C4-2B (cell line): ENCODE measurements at regions not wholly inside any gene's neighbourhood (a gene's known extent, or its start where the extent isn't known, plus 50 kb on each side); places are given as distances from the start of the nearest gene placed in this dataset.

ENCODE experiments used
- H3K27ac ChIP-seq: fragments of 450-650 bp; 2 replicates; pipeline ENCODE4 v1.5.1; 2017
- ZFX ChIP-seq: fragments of 450-650 bp; IDR thresholded peaks from 2 replicates; pipeline ENCODE4 v1.6.1; 2017
- TF ChIP-seq, protein P1 (sequence below): fragments of 450-650 bp; conservative IDR thresholded peaks from 2 replicates; pipeline ENCODE4 v1.5.1; 2017; ENCODE audit warnings: mild to moderate bottlenecking

DNA sequence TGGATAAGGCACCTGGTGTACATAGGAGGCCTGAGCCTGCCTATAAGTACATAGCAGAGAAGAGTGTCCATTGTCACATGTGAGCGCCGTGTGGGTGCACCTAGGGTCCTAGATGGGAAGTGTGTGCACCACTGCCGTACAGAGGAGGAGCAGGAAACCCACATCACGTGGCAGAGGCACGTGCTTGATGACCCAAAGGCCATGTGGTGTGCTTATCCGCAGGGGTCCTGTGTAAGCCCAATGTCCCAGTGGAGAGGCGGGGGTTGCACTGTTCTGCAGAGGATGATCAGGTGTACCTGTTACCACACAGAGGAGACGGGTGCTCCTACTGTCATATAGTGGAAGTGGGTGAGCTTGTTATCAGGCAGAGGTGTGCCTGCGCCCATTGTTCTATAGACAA is 354.1 kb upstream of the IRX2 start:
- TF ChIP-seq ZFX = no peak
- TF ChIP-seq, protein P1, sequence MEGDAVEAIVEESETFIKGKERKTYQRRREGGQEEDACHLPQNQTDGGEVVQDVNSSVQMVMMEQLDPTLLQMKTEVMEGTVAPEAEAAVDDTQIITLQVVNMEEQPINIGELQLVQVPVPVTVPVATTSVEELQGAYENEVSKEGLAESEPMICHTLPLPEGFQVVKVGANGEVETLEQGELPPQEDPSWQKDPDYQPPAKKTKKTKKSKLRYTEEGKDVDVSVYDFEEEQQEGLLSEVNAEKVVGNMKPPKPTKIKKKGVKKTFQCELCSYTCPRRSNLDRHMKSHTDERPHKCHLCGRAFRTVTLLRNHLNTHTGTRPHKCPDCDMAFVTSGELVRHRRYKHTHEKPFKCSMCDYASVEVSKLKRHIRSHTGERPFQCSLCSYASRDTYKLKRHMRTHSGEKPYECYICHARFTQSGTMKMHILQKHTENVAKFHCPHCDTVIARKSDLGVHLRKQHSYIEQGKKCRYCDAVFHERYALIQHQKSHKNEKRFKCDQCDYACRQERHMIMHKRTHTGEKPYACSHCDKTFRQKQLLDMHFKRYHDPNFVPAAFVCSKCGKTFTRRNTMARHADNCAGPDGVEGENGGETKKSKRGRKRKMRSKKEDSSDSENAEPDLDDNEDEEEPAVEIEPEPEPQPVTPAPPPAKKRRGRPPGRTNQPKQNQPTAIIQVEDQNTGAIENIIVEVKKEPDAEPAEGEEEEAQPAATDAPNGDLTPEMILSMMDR = no peak

DNA sequence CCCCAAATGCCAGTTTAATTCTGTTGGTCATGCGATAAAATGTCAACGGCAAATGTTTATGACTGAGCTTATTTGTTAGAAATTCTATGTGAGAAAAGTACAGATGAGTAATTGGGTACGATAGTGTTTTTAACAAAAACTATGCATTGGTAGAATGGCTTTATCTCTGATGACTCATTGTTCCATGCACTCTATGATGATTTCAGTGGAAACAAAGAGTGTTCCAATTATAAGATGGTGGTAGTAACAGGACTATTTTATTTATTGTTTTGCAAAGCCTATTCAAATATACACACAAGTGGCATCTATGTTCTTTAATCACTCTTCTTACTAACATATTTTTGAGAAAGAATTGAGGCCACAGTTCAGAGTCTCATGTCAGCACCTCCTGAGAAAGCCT is 353.7 kb upstream of the IRX2 start:
- TF ChIP-seq, protein P1 = no peak
- TF ChIP-seq ZFX = no peak
- no peak overlapping the region for H3K27ac ChIP-seq

More for the DNA sequence above, 354.1 kb upstream of the IRX2 start:
- H3K27ac ChIP-seq = no peak overlapping the region

DNA sequence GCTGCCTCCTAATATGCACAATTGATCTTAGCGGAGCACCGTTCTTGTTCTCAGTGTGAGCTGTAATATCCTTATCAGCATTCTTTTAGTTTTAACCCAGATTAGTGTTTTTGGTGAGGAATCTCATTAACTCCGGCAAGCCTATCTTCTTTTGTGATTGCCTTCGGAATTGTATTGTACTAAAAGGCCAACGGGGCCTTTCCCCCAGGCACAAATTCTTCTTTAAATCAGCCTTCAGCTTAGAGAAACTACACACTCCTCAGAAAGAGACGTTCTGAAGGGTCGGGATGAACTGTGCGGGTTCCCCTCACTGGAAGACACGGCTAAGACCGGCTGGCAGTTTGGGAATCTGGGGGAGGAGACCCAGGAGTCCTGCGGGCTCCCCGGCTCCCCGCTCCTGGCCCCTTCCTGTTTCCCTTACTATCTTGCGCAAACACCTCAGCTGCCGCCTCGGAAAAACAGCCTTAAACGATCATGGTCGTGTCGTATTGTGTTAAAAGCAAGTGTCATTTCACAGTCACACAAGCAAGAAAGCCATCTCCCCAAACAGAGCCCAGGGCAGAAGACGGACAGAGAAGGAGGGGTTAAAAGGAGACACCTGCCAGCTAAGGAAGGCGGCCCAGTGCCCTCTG is 353.1 kb upstream of the IRX2 start:
- no peak overlapping the region for H3K27ac ChIP-seq
- no peak for TF ChIP-seq ZFX
- TF ChIP-seq, protein P1 = no peak

DNA sequence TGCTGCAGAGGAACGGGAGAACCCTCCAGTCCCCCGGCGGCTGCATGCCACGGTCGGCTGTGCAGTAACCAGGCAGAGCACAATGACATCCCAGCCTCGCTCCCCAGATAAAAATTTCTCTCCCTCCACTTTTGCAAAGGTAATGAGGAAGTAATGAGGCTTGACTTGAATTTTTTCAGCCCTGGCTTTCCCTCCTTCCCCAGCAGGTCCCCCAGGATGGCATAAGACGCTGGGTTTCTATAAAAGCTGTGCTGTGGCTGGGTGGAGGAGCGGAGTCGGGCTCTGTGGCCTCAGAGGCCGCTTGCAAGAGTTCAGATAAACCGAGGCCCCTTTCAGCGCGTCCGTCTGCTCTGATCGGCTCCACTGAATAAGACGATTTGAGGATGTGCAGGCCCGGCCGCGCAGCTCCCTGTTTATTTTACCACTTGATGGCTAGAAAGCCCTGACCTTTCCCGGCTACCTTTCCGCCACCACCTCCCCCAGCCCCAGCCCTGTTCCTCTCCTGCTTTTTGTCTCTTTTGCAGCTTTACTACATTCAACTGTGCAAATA is 351.9 kb upstream of the IRX2 start:
- TF ChIP-seq ZFX = no peak
- TF ChIP-seq, protein P1 = no peak
- H3K27ac ChIP-seq = no peak overlapping the region

DNA sequence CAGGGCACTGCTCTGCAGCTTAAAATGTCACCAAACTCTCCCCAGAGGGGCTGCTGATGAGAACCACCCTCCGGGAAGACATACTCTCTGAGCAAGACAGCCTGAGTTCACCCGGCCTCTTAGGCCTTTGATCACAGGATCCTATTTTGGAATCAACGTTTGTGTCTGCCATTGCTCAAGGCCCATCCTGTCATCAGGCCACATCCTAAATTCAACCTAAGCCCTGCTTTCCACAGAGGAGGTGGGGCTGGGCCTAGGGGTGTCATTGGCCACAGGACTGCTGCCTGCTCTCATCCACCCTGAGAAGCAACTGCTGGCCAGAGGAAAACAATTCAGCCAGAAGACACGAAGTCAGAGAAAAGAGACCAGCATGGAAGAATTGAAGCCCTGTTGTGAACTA is 351.1 kb upstream of the IRX2 start:
- no peak for TF ChIP-seq ZFX
- TF ChIP-seq, protein P1 = no peak
- no peak overlapping the region for H3K27ac ChIP-seq

DNA sequence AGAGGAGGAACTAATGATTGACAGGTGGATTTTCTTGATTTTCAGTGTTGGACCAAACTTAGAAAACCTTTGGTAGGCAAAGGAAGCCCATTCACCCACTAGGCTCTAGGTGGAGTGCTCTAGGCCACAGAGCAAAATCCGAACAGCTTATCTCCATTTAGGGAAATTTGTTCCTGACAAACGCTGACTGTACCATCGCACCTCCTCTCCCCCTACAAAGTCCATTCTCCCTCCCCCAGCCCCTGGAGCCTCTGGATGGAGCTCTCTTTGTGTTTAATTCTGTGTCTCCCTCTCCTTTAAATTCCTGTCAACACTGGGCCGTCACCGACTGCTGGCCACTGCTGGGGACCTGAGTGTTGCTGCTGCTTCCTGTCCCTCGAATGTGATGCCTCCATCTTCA is 350.1 kb upstream of the IRX2 start:
- no peak overlapping the region for H3K27ac ChIP-seq
- TF ChIP-seq, protein P1 = no peak
- no peak for TF ChIP-seq ZFX

DNA sequence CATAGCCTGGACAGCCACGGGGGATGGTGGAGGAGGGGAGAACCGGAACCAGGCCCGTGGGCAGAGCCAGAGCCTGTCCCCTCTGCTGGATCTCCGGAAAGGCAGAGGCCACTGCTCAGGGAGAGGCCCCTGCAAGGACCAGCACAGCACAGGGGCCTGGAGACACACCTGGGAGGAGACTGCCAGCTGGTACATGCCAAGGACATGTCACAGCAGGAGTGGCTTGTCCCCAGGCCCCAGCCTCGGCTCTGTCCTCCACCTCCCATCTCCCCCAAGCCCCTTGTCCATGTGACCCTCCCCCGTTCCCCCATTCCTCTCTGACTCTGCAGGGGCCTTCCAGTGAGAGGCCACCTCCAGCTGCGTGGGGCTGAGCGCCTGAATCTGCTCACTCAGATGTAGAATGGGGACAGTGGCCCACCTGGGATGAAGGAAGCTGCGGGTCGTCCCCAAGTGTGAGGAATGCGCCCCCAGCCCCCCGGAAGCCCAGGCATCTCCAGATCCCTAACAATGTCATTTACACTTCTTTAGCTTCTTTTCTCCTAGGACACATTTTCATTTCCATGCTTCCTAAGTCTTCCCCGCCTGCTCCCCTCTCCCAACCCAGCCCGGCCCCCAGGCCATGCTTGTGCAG is 349.6 kb upstream of the IRX2 start:
- no peak overlapping the region for H3K27ac ChIP-seq
- TF ChIP-seq, protein P1 = no peak
- TF ChIP-seq ZFX = no peak
